HCT116 (cell line): ENCODE measurements at regions not wholly inside any gene's neighbourhood (a gene's known extent, or its start where the extent isn't known, plus 50 kb on each side); places are given as distances from the start of the nearest gene placed in this dataset.

Source experiments
- ATAC-seq: fragments of 200-7000 bp; cut with Tn5 transposase; 2 replicates; pipeline ENCODE4 v1.9.1; 2020; ENCODE audit warnings: mild to moderate bottlenecking, moderate library complexity
- BruUV-seq: library from RNA; stranded (reverse); fragments of 400-500 nt; replicated peaks from 2 replicates; lab custom pipeline; 2021; lab: Mats Ljungman, UMichigan
- CTCF ChIA-PET: fragments of 300-600 bp; sonication (Branson Sonifier 250); formaldehyde crosslinking; loops from one replicate; lab custom pipeline; 2021; ENCODE audit warnings: antibody characterized with exemption; lab: Charles Lee
- POLR2A ChIA-PET: fragments of 300-600, 350-600 bp; sonication (Branson Sonifier 250); formaldehyde crosslinking; loops from one replicate; lab custom pipeline; 2021; ENCODE audit warnings: antibody characterized with exemption; lab: Charles Lee
- RAD21 ChIA-PET, 2 experiments: fragments of 300-600 bp; sonication (Branson Sonifier 250); formaldehyde crosslinking; loops; one replicate each; lab custom pipeline; 2023; ENCODE audit warnings: low total read pairs in 2 of 2; ENCODE audit not compliant: uncharacterized antibody in 2 of 2, unreplicated experiment in 2 of 2, low non-redundant PET in 1 of 2; lab: Charles Lee
- DNase-seq: peaks from one replicate; pipeline ENCODE4 v3.0.0-alpha.2; 2010; ENCODE audit warnings: low read depth, low spot score
- H2AFZ ChIP-seq: fragments of 200-600 bp; shearing (Covaris generic), sonication (generic); 2 replicates; pipeline ENCODE4 v1.6.1; 2017; ENCODE audit warnings: low read depth, mixed run types, mixed read lengths, antibody characterized with exemption, low read length; ENCODE audit not compliant: poor library complexity, severe bottlenecking
- H3K27ac ChIP-seq: 2 replicates; pipeline ENCODE4 v1.5.1; 2012; ENCODE audit warnings: low read depth, low read length
- H3K27me3 ChIP-seq: fragments of 200-600 bp; sonication (generic); 2 replicates; pipeline ENCODE4 v1.6.1; 2016; ENCODE audit warnings: mixed run types, low read length, mixed read lengths; ENCODE audit not compliant: insufficient read depth
- H3K36me3 ChIP-seq, 2 experiments: fragments of 200-500 bp in 1 of 2; fragments of 200-600 bp in 1 of 2; sonication (Bioruptor generic) in 1 of 2; sonication (generic) in 1 of 2; 2 replicates each; pipeline versions ENCODE4 v1.5.1 to v1.6.1; 2014 to 2016; ENCODE audit warnings: low read length in 2 of 2, inconsistent platforms in 1 of 2, mixed read lengths in 1 of 2, mixed run types in 1 of 2; ENCODE audit not compliant: insufficient read depth in 2 of 2, control insufficient read depth in 1 of 2
- H3K4me1 ChIP-seq, 2 experiments: fragments of 200-600 bp in 1 of 2; sonication (generic) in 1 of 2; 2 replicates each; pipeline versions ENCODE4 v1.5.1 to v1.6.1; 2012 to 2017; ENCODE audit warnings: low read length in 2 of 2, inconsistent platforms in 1 of 2, mild to moderate bottlenecking in 1 of 2, mixed read lengths in 1 of 2, mixed run types in 1 of 2, moderate library complexity in 1 of 2; ENCODE audit not compliant: insufficient read depth in 2 of 2, control insufficient read depth in 1 of 2
- H3K4me2 ChIP-seq: fragments of 200-600 bp; sonication (generic); 2 replicates; pipeline ENCODE4 v1.6.1; 2017; ENCODE audit warnings: mixed run types, low read length, mixed read lengths
- H3K4me3 ChIP-seq, 2 experiments: fragments of 200-600 bp in 1 of 2; sonication (generic) in 1 of 2; replicated peaks in 1 of 2; 2 replicates each; pipeline ENCODE4 v1.5.1; 2011 to 2016; ENCODE audit warnings: low read length in 2 of 2, control low read depth in 1 of 2, low read depth in 1 of 2, mild to moderate bottlenecking in 1 of 2, mixed read lengths in 1 of 2, mixed run types in 1 of 2
- H3K79me2 ChIP-seq: fragments of 200-600 bp; sonication (generic); 2 replicates; pipeline ENCODE4 v1.6.1; 2017; ENCODE audit warnings: mild to moderate bottlenecking, mixed run types, low read length, moderate library complexity, mixed read lengths; ENCODE audit not compliant: insufficient read depth
- H3K9ac ChIP-seq: fragments of 200-600 bp; sonication (generic); 2 replicates; pipeline ENCODE4 v1.6.1; 2016; ENCODE audit warnings: low read length, mixed read lengths
- H3K9me2 ChIP-seq: fragments of 200-600 bp; sonication (generic), shearing (Covaris generic); 2 replicates; pipeline ENCODE4 v1.6.1; 2017; ENCODE audit warnings: mixed run types, mild to moderate bottlenecking, moderate library complexity; ENCODE audit not compliant: insufficient read depth
- H3K9me3 ChIP-seq, 2 experiments: fragments of 200-500 bp in 1 of 2; fragments of 200-600 bp in 1 of 2; sonication (Bioruptor generic) in 1 of 2; sonication (generic) in 1 of 2; 2 replicates each; pipeline ENCODE4 v1.6.1; 2014 to 2017; ENCODE audit warnings: low read length in 2 of 2, mixed read lengths in 2 of 2, inconsistent platforms in 1 of 2, low read depth in 1 of 2, mild to moderate bottlenecking in 1 of 2, mixed run types in 1 of 2, moderate library complexity in 1 of 2; ENCODE audit not compliant: control insufficient read depth in 1 of 2, insufficient read depth in 1 of 2
- H4K20me1 ChIP-seq: fragments of 200-600 bp; sonication (generic), shearing (Covaris generic); 2 replicates; pipeline ENCODE4 v1.6.1; 2017; ENCODE audit warnings: mixed run types, mild to moderate bottlenecking, moderate library complexity; ENCODE audit not compliant: insufficient read depth
- CBX3 ChIP-seq: IDR thresholded peaks from 2 replicates; pipeline ENCODE4 v1.6.1; 2012; ENCODE audit warnings: low read depth
- CEBPB ChIP-seq: IDR thresholded peaks from 2 replicates; pipeline ENCODE4 v1.6.1; 2012; ENCODE audit warnings: low read depth
- EGR1 ChIP-seq: IDR thresholded peaks from 2 replicates; pipeline ENCODE4 v1.6.1; 2012; ENCODE audit warnings: low read depth
- EZH2 ChIP-seq: fragments of 200-600 bp; sonication (generic); IDR thresholded peaks from 2 replicates; pipeline ENCODE4 v1.6.1; 2017; ENCODE audit warnings: antibody characterized with exemption, mixed run types
- EZH2phosphoT487 ChIP-seq: fragments of 200-600 bp; IDR thresholded peaks from 2 replicates; pipeline ENCODE4 v1.6.1; 2018; ENCODE audit warnings: antibody characterized with exemption, borderline replicate concordance
- FOSL1 ChIP-seq: IDR thresholded peaks from 2 replicates; pipeline ENCODE4 v1.6.1; 2012; ENCODE audit warnings: low read depth
- JUND ChIP-seq: IDR thresholded peaks from 2 replicates; pipeline ENCODE4 v1.6.1; 2012
- POLR2A ChIP-seq: IDR thresholded peaks from 2 replicates; pipeline ENCODE4 v1.7.0; 2011; ENCODE audit warnings: borderline replicate concordance; ENCODE audit not compliant: insufficient read depth, insufficient read length; ENCODE audit errors: extremely low read depth
- POLR2AphosphoS5 ChIP-seq: IDR thresholded peaks from 2 replicates; pipeline ENCODE4 v1.6.1; 2011; ENCODE audit warnings: mild to moderate bottlenecking, low read depth, low read length, moderate library complexity
- RAD21 ChIP-seq: IDR thresholded peaks from 2 replicates; pipeline ENCODE4 v1.6.1; 2012; ENCODE audit warnings: low read depth, mild to moderate bottlenecking
- SIN3A ChIP-seq: IDR thresholded peaks from 2 replicates; pipeline ENCODE4 v1.6.1; 2012; ENCODE audit warnings: low read depth
- SP1 ChIP-seq: IDR thresholded peaks from 2 replicates; pipeline ENCODE4 v1.6.1; 2012; ENCODE audit warnings: low read depth
- SRF ChIP-seq: IDR thresholded peaks from 2 replicates; pipeline ENCODE4 v1.6.1; 2012; ENCODE audit warnings: low read depth
- TCF7L2 ChIP-seq: IDR thresholded peaks from 2 replicates; pipeline ENCODE4 v1.7.0; 2011; ENCODE audit warnings: borderline replicate concordance, inconsistent platforms; ENCODE audit not compliant: insufficient read depth, insufficient read length; ENCODE audit errors: extremely low read depth
- YY1 ChIP-seq: IDR thresholded peaks from 2 replicates; pipeline ENCODE4 v1.6.1; 2011; ENCODE audit warnings: low read length, low read depth, moderate library complexity, mild to moderate bottlenecking; ENCODE audit not compliant: insufficient replicate concordance; ENCODE audit errors: extremely low read depth
- ZFX ChIP-seq: fragments of 450-650 bp; IDR thresholded peaks from 2 replicates; pipeline ENCODE4 v1.6.1; 2017
- ZNF274 ChIP-seq: fragments of 200-500 bp; sonication (Bioruptor generic); IDR thresholded peaks from 2 replicates; pipeline ENCODE4 v1.6.1; 2014; ENCODE audit warnings: mild to moderate bottlenecking, low read depth, low read length, inconsistent platforms
- intact Hi-C: fragments of 100-400 bp; cut with micrococcal nuclease; formaldehyde crosslinking; loops from 2 replicates; pipeline ENCODE4 v1.10.0; 2022
- TF ChIP-seq, protein P1 (sequence below), 3 experiments: fragments of 200-600 bp in 1 of 3; sonication (generic) in 1 of 3; IDR thresholded peaks in 2 of 3; conservative IDR thresholded peaks in 1 of 3; 2 replicates each; pipeline ENCODE4 v1.5.1; 2012 to 2017; ENCODE audit warnings: low read depth in 2 of 3, low read length in 2 of 3, antibody characterized with exemption in 1 of 3, borderline replicate concordance in 1 of 3, control low read depth in 1 of 3, mild to moderate bottlenecking in 1 of 3, mixed read lengths in 1 of 3, mixed run types in 1 of 3, moderate library complexity in 1 of 3; ENCODE audit not compliant: insufficient read depth in 1 of 3
- TF ChIP-seq, protein P2 (sequence below): IDR thresholded peaks from 2 replicates; pipeline ENCODE4 v1.6.1; 2012
- TF ChIP-seq, protein P3 (sequence below): IDR thresholded peaks from 2 replicates; pipeline ENCODE4 v1.6.1; 2011; ENCODE audit warnings: mild to moderate bottlenecking, low read length, moderate library complexity; ENCODE audit not compliant: insufficient replicate concordance; ENCODE audit errors: extremely low read depth
- TF ChIP-seq, protein P4 (sequence below): IDR thresholded peaks from 2 replicates; pipeline ENCODE4 v1.6.1; 2012; ENCODE audit warnings: low read depth

DNA sequence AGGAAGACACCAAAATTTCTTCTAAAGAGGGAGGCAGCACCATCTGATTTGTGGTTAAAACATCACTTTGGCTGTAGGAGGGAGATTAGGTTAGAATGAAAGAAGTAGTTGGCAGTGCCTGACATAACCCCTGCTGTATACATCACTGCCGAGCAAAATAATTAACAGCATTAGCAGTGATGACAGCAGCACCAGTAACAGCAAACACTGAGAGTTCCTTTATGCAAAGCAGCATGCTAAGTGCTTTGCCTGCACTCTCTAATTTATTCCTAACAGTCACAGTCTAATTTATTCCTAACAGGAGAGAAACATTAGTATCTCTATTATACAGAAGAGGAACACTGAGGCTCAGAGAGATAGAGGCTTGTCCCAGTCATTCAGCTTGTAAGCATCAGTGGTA lies 1469.7 kb downstream of the AACS start (continued):
- TF ChIP-seq, protein P1, sequence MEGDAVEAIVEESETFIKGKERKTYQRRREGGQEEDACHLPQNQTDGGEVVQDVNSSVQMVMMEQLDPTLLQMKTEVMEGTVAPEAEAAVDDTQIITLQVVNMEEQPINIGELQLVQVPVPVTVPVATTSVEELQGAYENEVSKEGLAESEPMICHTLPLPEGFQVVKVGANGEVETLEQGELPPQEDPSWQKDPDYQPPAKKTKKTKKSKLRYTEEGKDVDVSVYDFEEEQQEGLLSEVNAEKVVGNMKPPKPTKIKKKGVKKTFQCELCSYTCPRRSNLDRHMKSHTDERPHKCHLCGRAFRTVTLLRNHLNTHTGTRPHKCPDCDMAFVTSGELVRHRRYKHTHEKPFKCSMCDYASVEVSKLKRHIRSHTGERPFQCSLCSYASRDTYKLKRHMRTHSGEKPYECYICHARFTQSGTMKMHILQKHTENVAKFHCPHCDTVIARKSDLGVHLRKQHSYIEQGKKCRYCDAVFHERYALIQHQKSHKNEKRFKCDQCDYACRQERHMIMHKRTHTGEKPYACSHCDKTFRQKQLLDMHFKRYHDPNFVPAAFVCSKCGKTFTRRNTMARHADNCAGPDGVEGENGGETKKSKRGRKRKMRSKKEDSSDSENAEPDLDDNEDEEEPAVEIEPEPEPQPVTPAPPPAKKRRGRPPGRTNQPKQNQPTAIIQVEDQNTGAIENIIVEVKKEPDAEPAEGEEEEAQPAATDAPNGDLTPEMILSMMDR (IDR thresholded peaks at IDR 0.05 in 2 of 3, conservative IDR thresholded peaks at IDR 0.05 in 1 of 3; ENCODE audit: borderline replicate concordance in 1 of 3, insufficient read depth in 1 of 3, low read depth in 2 of 3, low read length in 2 of 3), result no peak
- no peak for TF ChIP-seq EGR1

DNA sequence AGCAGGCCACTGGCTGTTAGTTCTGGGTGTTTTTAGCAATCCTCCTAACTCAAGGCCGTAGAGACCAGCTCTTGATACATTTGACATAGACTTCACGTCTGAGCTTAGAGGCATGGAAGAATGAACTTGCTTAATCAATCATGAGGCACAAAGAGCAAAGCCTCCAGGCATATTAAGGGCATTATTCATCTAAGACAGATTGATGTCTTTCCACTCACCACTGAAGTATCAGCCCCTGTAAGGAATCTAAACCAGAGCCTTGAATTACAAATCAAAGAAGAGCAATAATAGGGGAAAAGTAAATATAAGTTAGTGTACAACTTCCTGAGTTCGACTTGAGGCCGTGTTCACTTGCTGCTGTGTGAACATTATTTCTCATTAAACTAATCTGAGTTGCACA lies 1470.7 kb downstream of the AACS start:
- DNase-seq, result no peak
- ChIA-PET RAD21 (no interaction called here), POLR2A (no interaction called here), CTCF (no interaction called here)
- no TSS peak for BruUV-seq
- no peaks in the 10 kb centered on the region for H3K9me2 ChIP-seq
- no peaks in the 10 kb centered on the region for H3K27me3 ChIP-seq
- no peaks in the 10 kb centered on the region; a peak in 1 of 4 replicates for H3K36me3 ChIP-seq
- no peak overlapping the region for H3K4me3 ChIP-seq
- H3K4me2 ChIP-seq, result no peak overlapping the region
- H3K9ac ChIP-seq, result no peak overlapping the region
- intact Hi-C loops, result no loop called here
- H2AFZ ChIP-seq, result no peak overlapping the region
- no peaks in the 10 kb centered on the region for H3K79me2 ChIP-seq
- H3K4me1 ChIP-seq, result no peaks in the 10 kb centered on the region
- peaks cover 0 to 14% of the 10 kb centered on the region in 2 experiments; a peak in 2 of 4 replicates for H3K9me3 ChIP-seq
- TF ChIP-seq ZFX (no peak), SRF (no peak), SP1 (no peak), EGR1 (no peak), EZH2phosphoT487 (no peak), RAD21 (no peak), CBX3 (no peak), YY1 (no peak), EZH2 (no peak), FOSL1 (no peak), SIN3A (no peak), JUND (no peak), CEBPB (no peak), POLR2AphosphoS5 (no peak), TCF7L2 (no peak), ZNF274 (no peak), POLR2A (no peak)
- TF ChIP-seq, protein P2, sequence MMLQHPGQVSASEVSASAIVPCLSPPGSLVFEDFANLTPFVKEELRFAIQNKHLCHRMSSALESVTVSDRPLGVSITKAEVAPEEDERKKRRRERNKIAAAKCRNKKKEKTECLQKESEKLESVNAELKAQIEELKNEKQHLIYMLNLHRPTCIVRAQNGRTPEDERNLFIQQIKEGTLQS, result no peak
- TF ChIP-seq, protein P3, sequence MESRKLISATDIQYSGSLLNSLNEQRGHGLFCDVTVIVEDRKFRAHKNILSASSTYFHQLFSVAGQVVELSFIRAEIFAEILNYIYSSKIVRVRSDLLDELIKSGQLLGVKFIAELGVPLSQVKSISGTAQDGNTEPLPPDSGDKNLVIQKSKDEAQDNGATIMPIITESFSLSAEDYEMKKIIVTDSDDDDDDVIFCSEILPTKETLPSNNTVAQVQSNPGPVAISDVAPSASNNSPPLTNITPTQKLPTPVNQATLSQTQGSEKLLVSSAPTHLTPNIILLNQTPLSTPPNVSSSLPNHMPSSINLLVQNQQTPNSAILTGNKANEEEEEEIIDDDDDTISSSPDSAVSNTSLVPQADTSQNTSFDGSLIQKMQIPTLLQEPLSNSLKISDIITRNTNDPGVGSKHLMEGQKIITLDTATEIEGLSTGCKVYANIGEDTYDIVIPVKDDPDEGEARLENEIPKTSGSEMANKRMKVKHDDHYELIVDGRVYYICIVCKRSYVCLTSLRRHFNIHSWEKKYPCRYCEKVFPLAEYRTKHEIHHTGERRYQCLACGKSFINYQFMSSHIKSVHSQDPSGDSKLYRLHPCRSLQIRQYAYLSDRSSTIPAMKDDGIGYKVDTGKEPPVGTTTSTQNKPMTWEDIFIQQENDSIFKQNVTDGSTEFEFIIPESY, result no peak
- TF ChIP-seq, protein P4, sequence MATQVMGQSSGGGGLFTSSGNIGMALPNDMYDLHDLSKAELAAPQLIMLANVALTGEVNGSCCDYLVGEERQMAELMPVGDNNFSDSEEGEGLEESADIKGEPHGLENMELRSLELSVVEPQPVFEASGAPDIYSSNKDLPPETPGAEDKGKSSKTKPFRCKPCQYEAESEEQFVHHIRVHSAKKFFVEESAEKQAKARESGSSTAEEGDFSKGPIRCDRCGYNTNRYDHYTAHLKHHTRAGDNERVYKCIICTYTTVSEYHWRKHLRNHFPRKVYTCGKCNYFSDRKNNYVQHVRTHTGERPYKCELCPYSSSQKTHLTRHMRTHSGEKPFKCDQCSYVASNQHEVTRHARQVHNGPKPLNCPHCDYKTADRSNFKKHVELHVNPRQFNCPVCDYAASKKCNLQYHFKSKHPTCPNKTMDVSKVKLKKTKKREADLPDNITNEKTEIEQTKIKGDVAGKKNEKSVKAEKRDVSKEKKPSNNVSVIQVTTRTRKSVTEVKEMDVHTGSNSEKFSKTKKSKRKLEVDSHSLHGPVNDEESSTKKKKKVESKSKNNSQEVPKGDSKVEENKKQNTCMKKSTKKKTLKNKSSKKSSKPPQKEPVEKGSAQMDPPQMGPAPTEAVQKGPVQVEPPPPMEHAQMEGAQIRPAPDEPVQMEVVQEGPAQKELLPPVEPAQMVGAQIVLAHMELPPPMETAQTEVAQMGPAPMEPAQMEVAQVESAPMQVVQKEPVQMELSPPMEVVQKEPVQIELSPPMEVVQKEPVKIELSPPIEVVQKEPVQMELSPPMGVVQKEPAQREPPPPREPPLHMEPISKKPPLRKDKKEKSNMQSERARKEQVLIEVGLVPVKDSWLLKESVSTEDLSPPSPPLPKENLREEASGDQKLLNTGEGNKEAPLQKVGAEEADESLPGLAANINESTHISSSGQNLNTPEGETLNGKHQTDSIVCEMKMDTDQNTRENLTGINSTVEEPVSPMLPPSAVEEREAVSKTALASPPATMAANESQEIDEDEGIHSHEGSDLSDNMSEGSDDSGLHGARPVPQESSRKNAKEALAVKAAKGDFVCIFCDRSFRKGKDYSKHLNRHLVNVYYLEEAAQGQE, result no peak
- H4K20me1 ChIP-seq, result no peaks in the 10 kb centered on the region
- H3K27ac ChIP-seq, result no peak overlapping the region
- ATAC-seq, result no peak
